Mesodermal cell (in vitro differentiated cells): ENCODE measurements at regions not wholly inside any gene's neighbourhood (a gene's known extent, or its start where the extent isn't known, plus 50 kb on each side); places are given as distances from the start of the nearest gene placed in this dataset.

Experiments used
- H3K27ac ChIP-seq: 2 replicates; pipeline ENCODE4 v1.7.0; 2013; ENCODE audit warnings: mild to moderate bottlenecking, low read depth, low read length, moderate library complexity; ENCODE audit not compliant: severe bottlenecking
- H3K36me3 ChIP-seq: 2 replicates; pipeline ENCODE4 v1.7.1; 2013; ENCODE audit warnings: mild to moderate bottlenecking, low read length, moderate library complexity; ENCODE audit not compliant: control insufficient read depth, insufficient read depth
- H3K4me1 ChIP-seq: one replicate; pipeline ENCODE4 v1.7.1; 2013; ENCODE audit warnings: mild to moderate bottlenecking, low read length; ENCODE audit not compliant: insufficient read depth, control insufficient read depth, poor library complexity, severe bottlenecking
- H3K4me3 ChIP-seq: 2 replicates; pipeline ENCODE4 v1.7.0; 2013; ENCODE audit warnings: low read length, control low read depth, mild to moderate bottlenecking; ENCODE audit not compliant: insufficient read depth, poor library complexity, severe bottlenecking; ENCODE audit errors: extremely low read depth
- H3K9me3 ChIP-seq: 2 replicates; pipeline ENCODE4 v1.7.1; 2013; ENCODE audit warnings: mild to moderate bottlenecking, low read length, moderate library complexity; ENCODE audit not compliant: control insufficient read depth
- WGBS, 2 experiments: methylation state at CpG; one replicate each; pipeline ENCODE4 v1.1.5; 2013; ENCODE audit warnings: missing lambda C conversion rate in 2 of 2; ENCODE audit not compliant: insufficient coverage in 2 of 2; 5-methylcytosine and 5-hydroxymethylcytosine counted together

DNA sequence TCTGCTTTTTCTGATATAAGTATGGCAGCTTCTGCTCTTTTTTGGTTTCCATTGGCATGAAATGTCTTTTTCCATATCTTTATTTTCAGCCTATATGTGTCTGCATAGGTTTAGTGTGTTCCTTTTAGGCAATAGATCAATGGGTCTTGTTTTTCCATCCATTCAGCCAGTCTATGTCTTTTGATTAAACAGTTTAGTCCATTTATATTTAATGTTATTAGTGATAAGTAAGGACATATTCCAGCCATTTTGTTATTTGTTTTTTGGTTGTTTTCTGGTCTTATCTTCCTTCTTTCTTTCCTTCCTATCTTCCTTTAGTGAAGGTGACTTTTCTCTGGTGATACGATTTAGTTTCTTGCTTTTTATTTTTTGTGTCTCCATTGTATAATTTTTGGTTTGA, 101.3 kb upstream of the LRRC3B start:
- H3K36me3 ChIP-seq = no peaks in the 10 kb centered on the region
- H3K9me3 ChIP-seq = no peaks in the 10 kb centered on the region
- H3K4me3 ChIP-seq = no peak overlapping the region
- no CpG with 5 or more reads among the region's 1 CpG for WGBS, 2 experiments
- H3K4me1 ChIP-seq = no peaks in the 10 kb centered on the region
- no peak overlapping the region for H3K27ac ChIP-seq

DNA sequence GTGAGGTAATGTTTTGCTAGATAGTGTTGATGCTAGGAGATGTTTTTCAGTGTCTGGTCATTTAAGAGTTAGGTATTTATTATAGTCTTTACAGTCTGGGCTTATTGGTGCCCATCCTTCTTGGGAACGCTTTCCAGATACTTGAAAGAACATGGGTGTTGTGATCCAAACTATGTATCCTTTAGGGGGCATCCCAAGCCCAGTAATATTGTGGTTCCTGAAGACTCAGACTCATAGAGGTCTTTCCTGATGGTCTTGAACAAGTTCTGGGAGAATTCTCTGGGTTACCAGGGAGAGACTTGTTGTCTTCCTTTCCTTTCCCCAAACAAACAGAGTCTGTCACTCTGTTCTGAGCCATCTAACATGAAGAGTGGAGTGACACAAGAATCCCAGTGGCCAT, 99.7 kb upstream of the LRRC3B start:
- 63 to 100% methylated on average over 1 of the region's 1 CpG for WGBS, 2 experiments
- no peaks in the 10 kb centered on the region for H3K9me3 ChIP-seq
- no peak overlapping the region for H3K27ac ChIP-seq
- H3K4me3 ChIP-seq = no peak overlapping the region
- H3K4me1 ChIP-seq = no peaks in the 10 kb centered on the region
- H3K36me3 ChIP-seq = no peaks in the 10 kb centered on the region

DNA sequence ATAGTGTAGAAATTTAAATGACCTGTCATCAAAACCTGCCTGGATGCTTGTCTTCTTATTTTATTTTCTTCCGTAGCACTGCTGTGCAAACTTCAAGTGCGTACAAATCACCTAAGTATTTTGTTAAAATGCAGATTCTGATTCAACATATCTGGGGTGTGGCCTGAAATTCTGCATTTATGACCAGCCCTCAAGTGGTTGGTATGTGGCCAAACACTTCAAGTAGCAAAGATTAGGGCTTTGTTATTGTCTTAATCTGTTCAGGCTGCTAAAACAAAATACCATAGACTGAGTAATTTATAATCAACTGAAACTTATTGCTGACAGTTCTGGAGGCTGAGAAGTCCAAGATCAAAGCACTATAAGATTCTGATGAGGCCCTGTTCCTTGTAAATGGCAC, 97.6 kb upstream of the LRRC3B start:
- Histone ChIP-seq H3K4me1 (no peaks in the 10 kb centered on the region), H3K9me3 (no peaks in the 10 kb centered on the region), H3K27ac (no peak overlapping the region), H3K36me3 (no peaks in the 10 kb centered on the region), H3K4me3 (no peak overlapping the region)
- 100% methylated on average over 1 of the region's 2 CpGs; no CpG with 5 or more reads in 1 of the 2 experiments for WGBS, 2 experiments

DNA sequence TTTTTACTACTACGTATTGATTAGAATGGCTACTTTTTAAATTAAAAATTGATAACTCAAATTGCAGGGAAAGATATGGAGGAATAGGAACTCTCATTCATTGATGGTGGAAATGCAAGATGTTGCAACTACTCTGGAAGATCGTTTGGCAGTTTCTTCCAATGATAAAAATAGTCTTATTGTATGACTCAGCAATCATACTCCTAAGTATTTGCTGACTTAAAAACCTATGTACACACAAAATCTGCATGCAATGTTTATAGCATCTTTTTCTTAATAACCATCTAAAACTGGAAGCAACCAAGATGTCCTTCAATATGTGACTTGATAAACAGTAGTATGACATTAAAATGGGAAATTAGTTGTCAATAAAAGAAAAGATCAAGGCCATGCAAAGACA, 87.4 kb upstream of the LRRC3B start:
- no peaks in the 10 kb centered on the region for H3K9me3 ChIP-seq
- no peaks in the 10 kb centered on the region for H3K4me1 ChIP-seq
- H3K27ac ChIP-seq = no peak overlapping the region
- no CpG with 5 or more reads among the region's 2 CpGs for WGBS, 2 experiments
- no peak overlapping the region for H3K4me3 ChIP-seq
- no peaks in the 10 kb centered on the region for H3K36me3 ChIP-seq

DNA sequence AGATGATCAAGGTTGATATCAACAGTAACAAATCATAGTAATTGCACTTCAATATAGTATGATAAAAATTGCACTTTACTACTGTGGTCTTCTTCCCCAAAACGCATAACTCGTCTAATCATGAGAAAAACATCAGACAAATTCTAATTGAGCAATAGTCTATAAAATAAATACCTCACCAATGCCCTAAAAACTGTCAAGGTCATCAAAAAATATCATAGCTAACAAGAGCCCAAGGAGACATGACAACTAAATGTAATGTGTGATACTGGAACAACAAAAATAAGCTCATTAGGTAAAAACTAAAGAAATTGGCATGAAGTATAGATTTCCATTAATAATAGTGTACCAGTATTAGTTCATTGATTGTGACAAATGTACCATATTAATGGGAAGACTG, 85.6 kb upstream of the LRRC3B start:
- Histone ChIP-seq H3K36me3 (no peaks in the 10 kb centered on the region), H3K4me1 (no peaks in the 10 kb centered on the region), H3K4me3 (no peak overlapping the region), H3K27ac (no peak overlapping the region), H3K9me3 (no peaks in the 10 kb centered on the region)
- WGBS, 2 experiments = 100% methylated on average over 1 of the region's 2 CpGs; no CpG with 5 or more reads in 1 of the 2 experiments

DNA sequence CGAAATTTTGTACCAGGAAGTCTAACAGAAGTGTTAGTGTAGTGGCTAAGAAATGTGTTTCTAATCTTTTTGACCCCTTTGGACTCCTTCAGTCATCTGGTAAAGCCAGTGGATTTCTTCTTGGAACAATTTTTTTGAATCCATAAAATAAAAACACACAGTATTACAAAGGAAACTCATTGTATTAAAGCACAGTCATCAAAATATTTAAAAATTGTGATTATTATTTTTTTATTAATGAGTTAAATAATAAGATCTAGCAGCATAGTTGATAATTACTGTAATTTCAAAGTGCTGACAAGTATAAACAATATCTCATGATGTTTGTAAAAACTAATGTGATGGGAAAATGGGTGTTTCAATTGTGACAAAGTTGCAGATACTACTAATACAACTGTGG, 72.2 kb upstream of the LRRC3B start:
- H3K4me3 ChIP-seq = no peak overlapping the region
- H3K27ac ChIP-seq = no peak overlapping the region
- H3K36me3 ChIP-seq = no peaks in the 10 kb centered on the region
- no peaks in the 10 kb centered on the region for H3K9me3 ChIP-seq
- H3K4me1 ChIP-seq = no peaks in the 10 kb centered on the region
- 100% methylated on average over 1 of the region's 1 CpG; no CpG with 5 or more reads in 1 of the 2 experiments for WGBS, 2 experiments

DNA sequence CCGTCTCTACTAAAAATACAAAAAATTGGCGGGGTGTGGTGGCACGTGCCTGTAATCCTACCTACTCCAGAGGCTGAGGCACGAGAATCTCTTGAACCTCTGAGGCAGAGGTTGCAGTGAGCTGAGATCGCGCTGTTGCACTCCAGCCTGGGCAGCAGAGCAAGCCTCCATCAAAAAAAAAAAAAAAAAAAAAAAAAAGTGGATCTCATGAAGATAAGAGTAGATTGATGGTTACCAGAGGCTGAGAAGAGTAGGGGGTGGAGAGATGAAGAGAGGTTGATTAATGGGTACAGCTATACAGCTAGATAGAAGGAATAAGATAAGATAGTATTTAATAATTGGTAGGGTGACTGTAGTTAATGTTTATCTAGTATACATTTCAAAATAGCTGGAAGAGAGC, 65.9 kb upstream of the LRRC3B start:
- H3K27ac ChIP-seq = no peak overlapping the region
- H3K4me3 ChIP-seq = no peak overlapping the region
- WGBS, 2 experiments = 78 to 100% methylated on average over 4 to 5 of the region's 6 CpGs
- H3K36me3 ChIP-seq = no peaks in the 10 kb centered on the region
- H3K4me1 ChIP-seq = no peaks in the 10 kb centered on the region
- H3K9me3 ChIP-seq = no peaks in the 10 kb centered on the region

DNA sequence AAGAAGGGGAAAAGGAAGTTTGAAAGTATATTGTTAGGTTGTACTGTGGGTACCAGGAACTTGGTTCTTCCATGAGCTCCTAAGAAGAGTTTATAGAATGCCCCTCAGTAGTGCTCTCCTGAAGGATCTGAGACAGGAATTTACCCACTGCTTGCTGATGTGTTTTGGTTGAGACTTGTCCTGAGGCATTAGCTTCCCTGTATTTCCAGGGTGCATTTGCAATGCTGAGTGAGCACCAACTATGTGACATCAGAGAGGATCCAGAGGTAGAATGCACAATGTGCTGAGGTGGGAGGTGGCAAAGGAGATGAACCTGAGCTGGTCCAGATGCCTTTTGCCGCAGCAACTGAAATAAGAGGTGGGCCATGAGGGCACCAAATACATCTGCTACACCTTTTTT, 64.3 kb upstream of the LRRC3B start:
- no peak overlapping the region for H3K4me3 ChIP-seq

DNA sequence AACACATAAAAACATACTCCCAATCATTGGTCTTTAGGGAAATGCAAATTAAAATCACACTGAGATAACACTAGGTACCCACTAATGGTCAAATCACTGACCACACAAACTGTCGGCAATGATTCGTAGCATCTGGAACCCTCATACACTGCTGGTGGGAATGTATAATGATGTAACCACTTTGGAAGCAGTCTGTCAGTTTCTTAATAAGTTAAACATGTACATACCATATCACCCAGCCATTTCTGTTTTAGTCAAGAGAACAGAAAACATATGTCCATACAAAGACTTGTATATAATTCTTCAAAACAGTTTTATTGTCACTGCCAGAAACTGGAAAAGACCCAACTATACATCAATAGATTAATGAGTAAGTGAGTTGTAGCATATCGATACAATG, 63.3 kb upstream of the LRRC3B start:
- WGBS, 2 experiments = no CpG with 5 or more reads among the region's 3 CpGs
- Histone ChIP-seq H3K4me1 (no peaks in the 10 kb centered on the region), H3K9me3 (no peaks in the 10 kb centered on the region), H3K36me3 (no peaks in the 10 kb centered on the region), H3K27ac (no peak overlapping the region), H3K4me3 (no peak overlapping the region)

More for the DNA sequence above, 64.3 kb upstream of the LRRC3B start:
- Histone ChIP-seq H3K4me1 (no peaks in the 10 kb centered on the region), H3K9me3 (no peaks in the 10 kb centered on the region), H3K36me3 (no peaks in the 10 kb centered on the region), H3K27ac (no peak overlapping the region)
- WGBS, 2 experiments = 86 to 100% methylated on average over 1 of the region's 1 CpG

DNA sequence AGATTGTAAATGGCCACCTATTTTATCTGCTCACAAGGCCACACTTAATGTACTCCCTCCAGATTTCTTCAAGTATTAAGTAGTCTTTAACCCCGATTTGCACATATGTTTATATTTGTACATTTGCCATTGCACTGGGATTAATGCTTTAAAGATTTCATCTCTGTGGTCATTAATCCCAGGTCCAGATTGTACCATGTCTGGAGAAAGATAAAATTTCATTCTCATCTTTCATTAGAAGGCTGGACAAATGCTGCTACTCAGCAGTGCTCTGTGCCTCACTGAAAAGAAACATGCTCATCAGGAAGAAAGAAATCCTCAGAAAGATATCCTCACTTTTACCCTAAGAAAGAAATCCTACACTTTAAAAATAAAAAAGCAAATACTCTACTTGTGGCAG, 62.5 kb upstream of the LRRC3B start:
- Histone ChIP-seq H3K4me3 (no peak overlapping the region), H3K9me3 (no peaks in the 10 kb centered on the region), H3K36me3 (no peaks in the 10 kb centered on the region), H3K4me1 (no peaks in the 10 kb centered on the region), H3K27ac (no peak overlapping the region)
- no CpG with 5 or more reads among the region's 1 CpG for WGBS, 2 experiments

DNA sequence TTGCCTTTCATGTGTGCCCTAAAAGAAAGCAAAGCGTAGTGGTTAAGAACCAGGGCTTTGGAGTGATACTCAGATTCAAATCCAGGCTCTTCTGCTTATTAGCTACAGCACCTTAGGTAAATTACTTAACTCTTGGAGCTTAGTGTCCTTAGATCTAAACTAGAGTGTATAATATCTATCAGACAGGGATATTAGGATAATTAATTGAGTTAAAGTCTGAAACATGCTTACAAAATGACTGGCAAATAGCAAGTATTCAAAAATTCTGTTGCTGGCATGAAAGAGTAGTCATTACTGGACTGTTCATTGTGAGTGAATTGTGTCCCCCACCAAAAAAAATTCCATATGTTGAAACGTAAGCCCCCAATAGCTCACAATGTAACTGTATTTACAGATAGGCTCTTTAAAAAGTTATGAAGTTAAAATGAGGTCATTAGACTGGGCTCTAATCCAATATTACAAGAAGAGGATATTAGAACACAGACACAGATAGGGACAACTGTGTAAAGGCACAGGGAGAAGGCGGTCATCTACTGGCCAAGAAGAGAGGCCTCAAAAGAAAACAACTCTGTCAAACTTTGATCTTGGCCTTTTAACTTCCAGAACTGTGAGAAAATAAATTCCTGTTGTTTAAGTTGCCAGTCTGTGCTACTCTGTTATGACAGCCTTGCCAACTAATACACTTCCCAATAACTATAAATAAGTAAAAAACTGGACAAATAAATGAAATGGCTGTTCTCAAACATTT, 60.4 kb upstream of the LRRC3B start:
- Histone ChIP-seq H3K27ac (no peak overlapping the region), H3K4me1 (no peaks in the 10 kb centered on the region)
- 94% methylated on average over 2 of the region's 3 CpGs; no CpG with 5 or more reads in 1 of the 2 experiments for WGBS, 2 experiments

More for the DNA sequence above, 60.4 kb upstream of the LRRC3B start:
- no peaks in the 10 kb centered on the region for H3K36me3 ChIP-seq
- no peaks in the 10 kb centered on the region for H3K9me3 ChIP-seq
- no peak overlapping the region for H3K4me3 ChIP-seq
